HG03135 (cell line): ENCODE measurements at regions not wholly inside any gene's neighbourhood (a gene's known extent, or its start where the extent isn't known, plus 50 kb on each side); places are given as distances from the start of the nearest gene placed in this dataset.

ENCODE experiments used
- ATAC-seq: cut with Tn5 transposase; IDR thresholded peaks from one replicate; pipeline ENCODE4 v1.9.1; 2021; ENCODE audit warnings: mild to moderate bottlenecking, moderate library complexity; ENCODE audit not compliant: unreplicated experiment

GRCh38 chr9:115597330-115597895 lies 479.5 kb upstream of the TNC start:
- ATAC-seq, result no peak

GRCh38 chr9:115598751-115599150 lies 480.8 kb upstream of the TNC start:
- no peak for ATAC-seq

GRCh38 chr9:115599898-115600297 lies 481.9 kb upstream of the TNC start:
- ATAC-seq, result no peak

- no peak for ATAC-seq
These were observed 483.5 kb upstream of the TNC start for GRCh38 chr9:115601434-115601833.

GRCh38 chr9:115604831-115605483 lies 487.0 kb upstream of the TNC start:
- no peak for ATAC-seq

GRCh38 chr9:115606838-115607237 lies 488.9 kb upstream of the TNC start:
- ATAC-seq, result no peak

GRCh38 chr9:115614326-115614999 lies 496.5 kb upstream of the TNC start:
- no peak for ATAC-seq

- ATAC-seq, result no peak
These were observed 497.0 kb upstream of the TNC start for GRCh38 chr9:115615000-115615401.

- no peak for ATAC-seq
These were observed 498.1 kb upstream of the TNC start for GRCh38 chr9:115615821-115616665.

- no peak for ATAC-seq
These were observed 498.8 kb upstream of the TNC start for GRCh38 chr9:115616666-115617239.

GRCh38 chr9:115625251-115625650 lies 507.3 kb upstream of the TNC start:
- no peak for ATAC-seq

- no peak for ATAC-seq
These were observed 508.0 kb upstream of the TNC start for GRCh38 chr9:115625954-115626353.

GRCh38 chr9:115627511-115627910 lies 509.6 kb upstream of the TNC start:
- ATAC-seq, result no peak

GRCh38 chr9:115628426-115628825 lies 510.5 kb upstream of the TNC start:
- ATAC-seq, result no peak

GRCh38 chr9:115629879-115630840 lies 512.2 kb upstream of the TNC start:
- no peak for ATAC-seq

- ATAC-seq, result no peak
These were observed 514.4 kb upstream of the TNC start for GRCh38 chr9:115632391-115632790.

GRCh38 chr9:115633104-115633503 lies 515.1 kb upstream of the TNC start:
- no peak for ATAC-seq

- no peak for ATAC-seq
These were observed 517.8 kb upstream of the PAPPA start for GRCh38 chr9:115635680-115636383.

- no peak for ATAC-seq
These were observed 517.0 kb upstream of the PAPPA start for GRCh38 chr9:115636596-115636995.
